ENCODE measurements at regions not wholly inside any gene's neighbourhood (a gene's known extent, or its start where the extent isn't known, plus 50 kb on each side); places are given as distances from the start of the nearest gene placed in this dataset.

DNA sequence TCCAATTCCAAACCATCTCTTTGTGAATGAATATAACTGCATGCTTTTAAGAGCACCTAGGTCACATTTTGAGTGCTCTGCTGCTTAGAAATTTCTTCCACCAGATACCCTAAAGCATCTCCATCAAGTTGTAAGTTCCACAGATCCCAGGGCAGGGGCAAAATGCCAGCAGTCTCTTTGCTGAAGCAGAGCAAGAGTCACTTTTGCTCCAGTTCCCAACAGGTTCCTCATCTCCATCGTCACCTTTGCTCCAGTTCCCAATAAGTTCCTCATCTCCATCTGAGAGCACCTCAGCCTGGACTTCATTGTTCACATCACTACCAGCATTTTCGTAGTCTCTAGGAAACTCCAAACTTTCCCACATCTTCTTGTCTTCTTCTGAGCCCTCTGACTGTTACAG lies 116.7 kb upstream of the ALKAL2 start:
- TF ChIP-seq ZBTB40 (IDR thresholded peaks at IDR 0.05) (no peak), ZBTB40 (CRISPR knock-in tag; IDR thresholded peaks at IDR 0.05) (no peak), EZH2 (conservative IDR thresholded peaks at IDR 0.05; ENCODE audit: low read depth, low read length) (no peak), SALL2 (CRISPR knock-in tag; IDR thresholded peaks at IDR 0.05) (no peak)

Measured in HepG2 (cell line).